Progenitor cell of endocrine pancreas (in vitro differentiated cells): ENCODE measurements at regions not wholly inside any gene's neighbourhood (a gene's known extent, or its start where the extent isn't known, plus 50 kb on each side); places are given as distances from the start of the nearest gene placed in this dataset.

Source experiments
- DNase-seq: peaks from one replicate; pipeline ENCODE4 v3.0.0; 2021; ENCODE audit warnings: low spot score; ENCODE audit not compliant: unreplicated experiment
- H3K27ac Mint-ChIP-seq: 2 replicates; pipeline ENCODE4 v1.8.0; 2021; ENCODE audit warnings: mild to moderate bottlenecking, moderate library complexity, mixed read lengths
- H3K27me3 Mint-ChIP-seq: 2 replicates; pipeline ENCODE4 v1.8.0; 2021; ENCODE audit warnings: mixed read lengths
- H3K36me3 Mint-ChIP-seq: 2 replicates; pipeline ENCODE4 v1.8.0; 2022; ENCODE audit warnings: mixed read lengths; ENCODE audit not compliant: insufficient read depth
- H3K4me1 Mint-ChIP-seq: 2 replicates; pipeline ENCODE4 v1.8.0; 2021; ENCODE audit warnings: low read depth, mixed read lengths
- H3K4me3 Mint-ChIP-seq: 2 replicates; pipeline ENCODE4 v1.8.0; 2021; ENCODE audit warnings: low read depth, mild to moderate bottlenecking, moderate library complexity, mixed read lengths
- H3K9me3 Mint-ChIP-seq: 2 replicates; pipeline ENCODE4 v1.8.0; 2021; ENCODE audit warnings: low read depth, mixed read lengths
- TF ChIP-seq, protein P1 (sequence below): fragments of 200-600 bp; sonication (generic); IDR thresholded peaks from one replicate; pipeline ENCODE4 v1.5.0; 2021; ENCODE audit warnings: antibody characterized with exemption, mild to moderate bottlenecking; ENCODE audit not compliant: unreplicated experiment

DNA sequence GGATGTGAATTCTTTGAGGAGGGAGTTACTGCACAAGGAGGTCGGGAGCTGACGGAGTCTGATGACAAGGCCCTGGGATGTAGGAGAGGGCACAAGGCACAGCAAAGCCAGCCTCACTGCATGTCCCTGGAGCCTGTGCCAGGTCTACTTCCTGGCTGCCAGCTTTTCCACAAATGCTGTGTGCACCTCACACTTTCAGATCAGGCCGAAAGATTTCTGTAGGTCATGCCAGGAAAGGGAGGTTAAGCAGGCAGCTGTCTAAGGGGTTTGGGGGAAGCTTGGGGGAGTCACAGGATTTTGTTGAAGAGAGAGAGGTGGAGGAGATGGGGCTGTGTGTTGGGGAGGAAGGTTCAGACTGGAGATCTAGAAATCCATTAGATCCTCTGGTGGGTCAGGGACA is 792.5 kb downstream of the KCNJ18 start:
- Mint-ChIP-seq H3K4me3 (no peak overlapping the region), H3K9me3 (peaks cover 55% of the 10 kb centered on the region), H3K4me1 (no peaks in the 10 kb centered on the region), H3K36me3 (peaks cover 1% of the 10 kb centered on the region), H3K27me3 (no peaks in the 10 kb centered on the region), H3K27ac (no peak overlapping the region)
- DNase-seq, result no peak
- TF ChIP-seq, protein P1, sequence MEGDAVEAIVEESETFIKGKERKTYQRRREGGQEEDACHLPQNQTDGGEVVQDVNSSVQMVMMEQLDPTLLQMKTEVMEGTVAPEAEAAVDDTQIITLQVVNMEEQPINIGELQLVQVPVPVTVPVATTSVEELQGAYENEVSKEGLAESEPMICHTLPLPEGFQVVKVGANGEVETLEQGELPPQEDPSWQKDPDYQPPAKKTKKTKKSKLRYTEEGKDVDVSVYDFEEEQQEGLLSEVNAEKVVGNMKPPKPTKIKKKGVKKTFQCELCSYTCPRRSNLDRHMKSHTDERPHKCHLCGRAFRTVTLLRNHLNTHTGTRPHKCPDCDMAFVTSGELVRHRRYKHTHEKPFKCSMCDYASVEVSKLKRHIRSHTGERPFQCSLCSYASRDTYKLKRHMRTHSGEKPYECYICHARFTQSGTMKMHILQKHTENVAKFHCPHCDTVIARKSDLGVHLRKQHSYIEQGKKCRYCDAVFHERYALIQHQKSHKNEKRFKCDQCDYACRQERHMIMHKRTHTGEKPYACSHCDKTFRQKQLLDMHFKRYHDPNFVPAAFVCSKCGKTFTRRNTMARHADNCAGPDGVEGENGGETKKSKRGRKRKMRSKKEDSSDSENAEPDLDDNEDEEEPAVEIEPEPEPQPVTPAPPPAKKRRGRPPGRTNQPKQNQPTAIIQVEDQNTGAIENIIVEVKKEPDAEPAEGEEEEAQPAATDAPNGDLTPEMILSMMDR, result no peak

DNA sequence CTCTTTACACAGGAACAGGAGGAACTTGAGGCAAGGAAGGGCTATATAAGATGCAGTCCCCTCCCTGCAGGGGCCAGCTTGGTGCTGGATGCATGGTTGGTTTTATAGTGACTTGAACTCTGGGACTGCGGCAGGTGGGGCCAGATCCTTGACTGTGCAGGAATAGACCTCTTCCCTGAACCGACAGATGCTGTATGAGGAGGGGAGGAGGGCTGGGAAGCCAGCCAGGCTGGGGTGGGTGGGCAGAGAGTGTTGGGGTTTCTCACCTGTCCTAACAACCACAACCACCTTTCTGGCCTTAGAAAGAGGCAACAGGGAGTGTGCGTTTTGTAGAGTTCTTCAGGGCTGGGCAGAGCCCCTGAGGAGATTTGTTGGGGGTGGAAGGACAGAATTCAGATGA is 798.1 kb downstream of the KCNJ18 start:
- Mint-ChIP-seq H3K9me3 (peaks cover 46% of the 10 kb centered on the region), H3K4me1 (no peaks in the 10 kb centered on the region), H3K36me3 (no peaks in the 10 kb centered on the region), H3K27me3 (no peaks in the 10 kb centered on the region), H3K27ac (no peak overlapping the region), H3K4me3 (no peak overlapping the region)
- no peak for DNase-seq
- TF ChIP-seq, protein P1, result no peak

DNA sequence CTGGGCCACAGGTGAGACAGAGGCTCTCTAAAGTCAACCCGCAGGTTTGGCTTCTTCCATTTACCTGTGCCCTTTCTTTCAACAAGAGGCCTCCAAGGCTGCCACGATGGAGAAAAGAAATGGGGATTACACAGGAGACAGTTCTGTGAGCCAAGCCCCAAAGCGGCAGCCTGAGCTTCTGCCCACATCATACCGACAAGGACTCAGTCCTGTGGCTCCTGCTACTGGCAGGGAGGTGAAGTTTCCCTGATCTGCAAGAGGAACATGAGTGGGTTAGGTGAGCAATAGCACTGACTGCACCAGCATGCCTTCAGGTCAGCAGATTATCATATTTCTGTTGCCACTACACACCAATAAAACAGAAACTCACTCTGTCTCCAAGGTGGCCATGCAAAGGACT is 800.0 kb downstream of the KCNJ18 start:
- no peaks in the 10 kb centered on the region for H3K27me3 Mint-ChIP-seq
- no peak overlapping the region for H3K4me3 Mint-ChIP-seq
- no peaks in the 10 kb centered on the region for H3K36me3 Mint-ChIP-seq
- peaks cover 42% of the 10 kb centered on the region for H3K9me3 Mint-ChIP-seq
- TF ChIP-seq, protein P1, result no peak
- no peak overlapping the region for H3K27ac Mint-ChIP-seq
- H3K4me1 Mint-ChIP-seq, result no peaks in the 10 kb centered on the region
- DNase-seq, result no peak

DNA sequence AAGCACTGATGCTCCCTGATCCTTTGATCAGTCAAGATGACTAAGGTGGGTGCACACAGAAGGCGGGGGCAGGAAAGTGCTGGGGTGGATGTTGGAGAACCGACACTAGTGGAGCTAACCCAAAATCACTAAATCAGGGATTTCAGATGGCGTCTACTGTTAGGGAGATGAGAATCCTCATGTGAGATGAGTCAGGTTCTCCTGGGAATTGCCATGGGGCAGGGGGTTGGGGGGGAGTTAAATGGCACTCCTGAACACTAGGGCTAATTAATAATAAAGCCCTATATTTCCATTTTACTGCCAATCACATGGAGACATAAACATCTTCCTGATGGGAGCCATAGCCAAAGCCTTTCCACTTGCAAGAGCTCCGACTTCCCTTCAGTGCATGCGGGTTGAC is 804.1 kb downstream of the KCNJ18 start:
- TF ChIP-seq, protein P1, result no peak
- H3K36me3 Mint-ChIP-seq, result peaks cover under 1% of the 10 kb centered on the region
- H3K4me3 Mint-ChIP-seq, result no peak overlapping the region
- no peak overlapping the region for H3K27ac Mint-ChIP-seq
- no peak for DNase-seq
- peaks cover 45% of the 10 kb centered on the region for H3K9me3 Mint-ChIP-seq
- no peaks in the 10 kb centered on the region for H3K4me1 Mint-ChIP-seq
- no peaks in the 10 kb centered on the region for H3K27me3 Mint-ChIP-seq

DNA sequence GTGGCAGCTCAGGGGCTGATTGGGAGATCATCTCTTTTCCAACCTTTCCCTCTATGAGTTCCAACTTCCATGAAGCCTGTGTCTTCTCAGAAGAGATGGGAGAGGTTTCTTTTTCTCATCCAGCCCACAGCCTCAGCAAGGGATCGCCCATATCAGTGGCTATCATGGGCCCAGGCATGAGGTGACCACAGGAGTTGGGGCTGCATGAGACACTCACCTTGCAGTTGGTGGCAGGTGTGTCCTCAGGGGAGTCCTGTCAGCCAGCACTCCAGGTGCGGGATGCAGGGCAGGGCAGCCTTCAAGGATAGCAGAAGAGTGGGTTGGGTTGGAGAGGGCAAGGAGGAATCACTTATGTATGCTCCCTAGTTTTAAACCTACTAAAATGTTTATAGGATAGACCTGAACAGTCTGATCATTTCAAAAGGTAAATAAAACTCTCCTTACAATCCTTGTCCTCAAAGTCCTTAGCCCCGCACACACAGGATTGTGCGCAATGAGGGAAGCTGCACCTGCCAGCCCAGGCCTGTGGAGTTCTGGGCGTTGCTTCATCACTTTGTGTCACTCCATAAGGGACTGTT is 811.1 kb downstream of the KCNJ18 start:
- H3K4me1 Mint-ChIP-seq, result no peaks in the 10 kb centered on the region
- DNase-seq, result no peak
- TF ChIP-seq, protein P1, result no peak
- peaks cover 2% of the 10 kb centered on the region for H3K36me3 Mint-ChIP-seq
- no peak overlapping the region for H3K27ac Mint-ChIP-seq
- no peak overlapping the region for H3K4me3 Mint-ChIP-seq
- peaks cover 41% of the 10 kb centered on the region for H3K9me3 Mint-ChIP-seq
- H3K27me3 Mint-ChIP-seq, result no peaks in the 10 kb centered on the region
